Neural crest cell (in vitro differentiated cells): ENCODE measurements at regions not wholly inside any gene's neighbourhood (a gene's known extent, or its start where the extent isn't known, plus 50 kb on each side); places are given as distances from the start of the nearest gene placed in this dataset.

Experiments
- DNase-seq: peaks from one replicate; pipeline ENCODE4 v3.0.0; 2021; ENCODE audit warnings: low read depth, mixed read lengths, low spot score
- H3K27ac Mint-ChIP-seq: one replicate; pipeline ENCODE4 v1.8.0; 2021; ENCODE audit warnings: mild to moderate bottlenecking, mixed read lengths; ENCODE audit not compliant: unreplicated experiment
- H3K27me3 Mint-ChIP-seq: 2 replicates; pipeline ENCODE4 v1.8.0; 2021; ENCODE audit warnings: low read depth, mild to moderate bottlenecking, mixed read lengths
- H3K36me3 Mint-ChIP-seq: 2 replicates; pipeline ENCODE4 v1.8.0; 2021; ENCODE audit warnings: low read depth, mild to moderate bottlenecking, mixed read lengths
- H3K4me1 Mint-ChIP-seq: 2 replicates; pipeline ENCODE4 v1.8.0; 2021; ENCODE audit warnings: mixed read lengths
- H3K4me3 Mint-ChIP-seq: one replicate; pipeline ENCODE4 v1.8.0; 2021; ENCODE audit warnings: mild to moderate bottlenecking, mixed read lengths
- H3K9me3 Mint-ChIP-seq: 2 replicates; pipeline ENCODE4 v1.8.0; 2021; ENCODE audit warnings: mixed read lengths
- CTCF ChIP-seq: fragments of 200-600 bp; sonication (generic); conservative IDR thresholded peaks from 2 replicates; pipeline ENCODE4 v1.5.0; 2021; ENCODE audit warnings: antibody characterized with exemption, mild to moderate bottlenecking

DNA sequence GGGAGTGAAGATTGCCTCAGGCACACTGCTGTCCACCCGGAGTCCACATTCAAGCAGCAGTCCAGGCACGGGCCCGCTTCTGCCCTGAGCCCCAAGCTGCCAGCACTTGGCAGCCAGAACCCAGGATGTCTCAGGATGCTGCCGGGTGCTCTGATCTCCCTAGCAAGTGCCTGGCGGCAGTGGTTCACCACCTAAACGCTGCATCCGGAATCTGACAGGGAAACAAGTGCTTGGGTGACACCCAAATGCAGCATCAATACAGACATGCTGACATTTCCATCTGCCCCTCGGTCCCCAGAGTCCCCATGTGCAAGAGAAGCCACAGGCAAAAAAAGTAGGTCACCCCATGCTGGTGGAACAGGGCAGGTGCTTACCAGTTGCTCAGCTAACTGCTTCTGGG, 197.1 kb upstream of the RPL38 start:
- TF ChIP-seq CTCF, result no peak
- Mint-ChIP-seq H3K36me3 (no peaks in the 10 kb centered on the region), H3K4me1 (peaks cover 23% of the 10 kb centered on the region), H3K27me3 (no peaks in the 10 kb centered on the region), H3K9me3 (no peaks in the 10 kb centered on the region), H3K4me3 (no peak overlapping the region), H3K27ac (no peak overlapping the region)
- no peak for DNase-seq

DNA sequence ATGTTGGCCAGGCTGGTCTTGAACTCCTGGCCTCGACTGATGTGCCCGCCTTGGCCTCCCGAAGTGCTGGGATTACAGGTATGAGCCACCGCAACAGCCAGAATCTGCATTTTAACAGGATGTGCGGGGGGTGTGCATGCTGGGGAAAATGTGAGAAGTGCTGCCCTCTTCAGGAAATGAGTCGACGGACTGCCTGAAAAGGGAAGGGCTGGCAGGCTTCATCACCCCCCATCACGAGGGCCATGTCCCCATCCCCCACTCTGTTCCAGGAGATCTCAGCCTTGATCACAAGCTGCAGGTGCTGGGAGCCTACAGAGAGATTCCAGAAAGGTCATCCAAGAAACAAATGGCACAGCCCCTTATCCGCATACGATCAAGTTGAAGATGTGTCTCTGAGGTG, 195.3 kb upstream of the RPL38 start:
- TF ChIP-seq CTCF, result peak; percentile 46
- Mint-ChIP-seq H3K9me3 (no peaks in the 10 kb centered on the region), H3K4me1 (peaks cover 30% of the 10 kb centered on the region), H3K27ac (no peak overlapping the region), H3K27me3 (no peaks in the 10 kb centered on the region), H3K36me3 (no peaks in the 10 kb centered on the region), H3K4me3 (no peak overlapping the region)
- DNase-seq, result peak; percentile 22

- peaks cover 30% of the 10 kb centered on the region for H3K4me1 Mint-ChIP-seq
- no peaks in the 10 kb centered on the region for H3K9me3 Mint-ChIP-seq
- no peak for DNase-seq
- H3K27ac Mint-ChIP-seq, result no peak overlapping the region
- no peaks in the 10 kb centered on the region for H3K36me3 Mint-ChIP-seq
- no peak for TF ChIP-seq CTCF
- no peaks in the 10 kb centered on the region for H3K27me3 Mint-ChIP-seq
- H3K4me3 Mint-ChIP-seq, result no peak overlapping the region
Measured at GRCh38 chr17:74009056-74009625, 194.3 kb upstream of the RPL38 start.

DNA sequence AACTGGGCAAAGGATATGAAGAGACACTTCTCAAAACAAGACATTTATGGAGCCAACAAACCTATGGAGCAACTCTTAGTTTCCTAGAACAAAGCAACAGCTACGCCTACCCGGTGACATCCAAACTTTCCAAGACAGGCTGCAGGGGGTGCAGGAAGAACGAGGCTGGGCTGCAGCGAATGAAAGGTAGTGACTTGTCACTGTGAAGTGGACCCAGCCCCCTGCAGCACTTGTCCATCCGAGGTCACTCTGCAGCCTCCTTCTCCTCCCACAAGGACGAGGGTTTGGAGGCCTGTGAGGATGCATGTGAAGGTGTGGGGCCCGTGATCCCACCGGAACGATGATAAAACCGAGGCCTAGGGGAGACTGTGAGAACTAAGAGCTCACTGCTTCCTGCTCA, 192.6 kb upstream of the RPL38 start:
- no peak for DNase-seq

DNA sequence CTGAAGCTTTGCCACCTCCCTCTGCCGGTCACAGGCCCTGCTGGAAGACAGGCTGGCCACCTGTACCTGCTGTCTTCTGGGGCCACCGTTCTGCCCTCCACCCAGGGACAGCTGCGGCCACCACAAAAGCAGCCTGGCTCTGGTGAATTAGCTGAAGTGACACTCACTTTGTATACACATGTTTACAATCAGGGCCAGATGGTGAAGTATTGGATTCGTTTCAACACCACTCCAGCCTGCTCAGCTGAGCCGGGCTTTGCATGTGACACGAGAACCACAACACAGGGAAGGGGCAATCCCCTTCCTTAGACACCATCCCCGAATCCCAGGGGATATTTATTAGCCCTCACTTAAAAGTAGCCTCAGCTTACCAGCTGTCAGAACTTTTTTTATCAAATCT, 191.5 kb upstream of the RPL38 start:
- TF ChIP-seq CTCF, result no peak

More for the DNA sequence above, 192.6 kb upstream of the RPL38 start:
- Mint-ChIP-seq H3K36me3 (no peaks in the 10 kb centered on the region), H3K4me3 (no peak overlapping the region), H3K9me3 (no peaks in the 10 kb centered on the region), H3K27ac (no peak overlapping the region), H3K4me1 (peaks cover 34% of the 10 kb centered on the region), H3K27me3 (peaks cover 2% of the 10 kb centered on the region)
- TF ChIP-seq CTCF, result no peak

More for the DNA sequence above, 191.5 kb upstream of the RPL38 start:
- H3K9me3 Mint-ChIP-seq, result no peaks in the 10 kb centered on the region
- no peaks in the 10 kb centered on the region for H3K36me3 Mint-ChIP-seq
- H3K4me1 Mint-ChIP-seq, result peaks cover 45% of the 10 kb centered on the region
- no peak overlapping the region for H3K27ac Mint-ChIP-seq
- no peak overlapping the region for H3K4me3 Mint-ChIP-seq
- H3K27me3 Mint-ChIP-seq, result peaks cover 2% of the 10 kb centered on the region
- no peak for DNase-seq
